ENCODE measurements at regions not wholly inside any gene's neighbourhood (a gene's known extent, or its start where the extent isn't known, plus 50 kb on each side); places are given as distances from the start of the nearest gene placed in this dataset.
"Not testable (repeated sequence)": the region's sequence is repeated elsewhere in the genome, so short reads cannot be mapped to it uniquely, and the experiment has no call there.

GRCh38 chr2:87554678-87555077, 193.2 kb upstream of the PLGLB2 start:
- TF ChIP-seq CTCF, POLR2A (IDR thresholded peaks at IDR 0.05): not testable (repeated sequence)

Data from lower leg skin (tissue), 3 donors.